ENCODE measurements at regions not wholly inside any gene's neighbourhood (a gene's known extent, or its start where the extent isn't known, plus 50 kb on each side); places are given as distances from the start of the nearest gene placed in this dataset.

DNA sequence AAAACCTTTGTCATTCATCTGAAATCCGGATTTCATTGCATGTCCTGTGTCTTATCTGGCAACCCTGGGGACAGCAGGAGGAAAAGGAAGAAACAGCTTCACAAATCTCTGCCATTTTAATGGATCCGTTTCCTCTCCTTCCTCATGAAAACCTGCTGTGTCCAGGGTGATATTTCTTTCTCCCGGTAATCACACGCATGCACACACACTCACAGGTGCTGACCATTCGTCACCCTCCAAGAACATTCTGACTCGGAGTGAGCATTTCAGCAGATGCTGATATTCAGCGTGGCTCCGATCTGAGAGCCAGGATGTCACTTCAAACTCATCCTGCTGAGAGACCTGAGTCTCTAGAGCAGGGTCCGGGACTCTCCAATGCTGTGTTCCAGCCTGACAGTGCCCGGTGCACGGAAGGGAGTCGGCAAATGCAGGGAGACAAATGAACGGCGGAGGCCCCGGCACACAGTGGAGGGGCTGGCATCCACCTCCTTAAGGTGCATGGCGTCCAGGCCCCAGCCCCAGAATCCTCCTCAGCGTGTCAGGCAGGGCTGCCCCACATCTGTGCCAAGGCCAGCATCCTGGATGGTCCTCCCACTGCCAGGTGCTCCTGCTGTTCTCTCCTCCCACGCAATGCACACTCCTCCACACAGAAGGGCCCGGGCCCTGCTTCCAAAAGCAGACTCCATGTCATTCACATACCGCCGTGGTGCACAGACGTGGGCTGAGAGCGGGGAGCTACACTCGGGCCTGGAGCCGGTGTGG, 70.7 kb downstream of the RBFOX3 start:
- no peak for DNase-seq (ENCODE audit: low read depth in 4 of 4, low spot score in 1 of 4)

DNA sequence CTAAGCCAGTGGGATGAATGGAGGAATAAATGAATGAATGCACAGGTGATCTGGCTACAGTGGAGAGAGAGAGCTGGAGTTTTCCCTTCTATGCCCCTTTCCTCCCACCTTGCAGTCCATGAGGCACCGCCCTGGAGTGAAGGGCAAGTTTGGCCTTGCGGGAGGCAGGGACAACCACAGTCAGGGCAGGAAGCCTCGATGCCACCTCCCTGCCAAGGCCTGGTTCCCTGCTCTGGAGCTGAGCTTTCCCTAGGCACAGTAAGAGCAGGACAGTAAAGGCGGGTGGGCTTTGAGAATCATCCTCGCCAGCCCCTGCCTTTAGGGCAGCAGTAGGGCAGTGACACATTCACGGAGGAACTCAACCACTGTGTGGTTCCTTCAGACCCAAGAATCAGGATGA, 72.6 kb downstream of the RBFOX3 start:
- DNase-seq (ENCODE audit: low read depth in 4 of 4, low spot score in 1 of 4), result no peak

DNA sequence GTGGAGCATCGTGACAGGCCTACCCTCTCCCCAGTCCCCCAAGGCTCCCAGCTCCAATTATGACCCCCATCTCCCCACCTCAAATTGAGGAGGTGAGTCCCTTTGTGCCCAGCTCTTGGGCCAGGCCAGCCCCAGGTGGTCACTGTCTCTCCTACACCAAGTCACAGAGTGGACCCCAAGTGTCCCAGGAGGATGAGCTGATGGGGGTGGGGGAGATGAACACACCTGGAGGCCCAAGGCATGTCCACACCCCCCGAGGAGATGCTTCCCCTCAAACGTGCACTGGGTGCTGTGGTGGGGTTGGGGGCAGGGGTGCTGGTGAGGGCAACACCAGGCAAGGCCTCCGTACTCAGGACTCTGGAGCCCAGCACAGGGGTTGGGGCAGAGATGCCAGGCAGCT, 73.2 kb downstream of the RBFOX3 start:
- no peak for DNase-seq (ENCODE audit: low read depth in 4 of 4, low spot score in 1 of 4)

DNA sequence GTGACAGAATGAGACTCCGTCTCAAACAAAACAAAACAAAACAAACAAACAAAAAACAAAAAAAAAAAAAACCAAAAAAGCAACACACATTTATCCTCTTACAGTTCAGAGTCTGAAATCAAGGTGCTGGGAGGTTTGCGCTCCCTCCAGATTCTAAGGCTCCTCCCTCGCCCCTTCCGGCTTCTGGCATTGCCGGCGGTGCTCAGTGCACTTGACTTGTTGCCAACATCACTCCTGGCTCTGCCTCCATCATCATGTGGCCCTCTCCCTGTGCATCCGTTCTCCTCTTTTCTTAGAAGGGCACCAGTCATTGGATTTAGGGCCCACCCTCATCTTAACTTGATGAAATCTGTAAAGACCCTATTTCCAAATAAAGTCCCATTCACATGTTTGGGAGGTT, 73.8 kb downstream of the RBFOX3 start:
- no peak for DNase-seq (ENCODE audit: low read depth in 4 of 4, low spot score in 1 of 4)

DNA sequence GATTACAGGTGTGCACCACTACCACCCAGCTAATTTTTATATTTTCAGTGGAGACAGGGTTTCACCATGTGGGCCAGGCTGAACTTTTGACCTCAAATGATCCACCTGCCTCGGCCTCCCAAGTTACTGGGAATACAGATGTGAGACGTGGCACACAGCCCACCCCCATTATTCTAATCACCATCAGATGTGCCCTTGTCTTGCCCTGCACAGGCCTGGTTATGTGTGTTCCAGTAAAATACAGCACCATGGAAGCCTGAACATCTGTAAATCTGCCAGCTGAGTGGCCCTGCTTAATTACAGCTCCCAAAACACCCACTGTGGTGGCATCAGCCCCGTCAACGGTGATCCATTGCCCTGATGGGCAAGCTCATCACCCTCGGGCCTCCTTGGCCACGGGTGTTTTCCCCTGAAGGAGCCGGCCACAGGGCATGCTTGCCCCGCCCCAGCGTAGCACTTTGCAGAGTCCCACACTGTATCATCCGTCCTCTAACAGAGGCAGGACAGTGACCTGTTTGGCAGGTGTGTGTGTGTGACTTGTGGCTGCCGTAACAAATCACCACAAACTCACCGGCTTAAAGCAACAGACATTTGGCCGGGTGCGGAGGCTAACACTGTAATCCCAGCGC, 74.5 kb downstream of the RBFOX3 start:
- DNase-seq (ENCODE audit: low read depth in 4 of 4, low spot score in 1 of 4), result no peak

DNA sequence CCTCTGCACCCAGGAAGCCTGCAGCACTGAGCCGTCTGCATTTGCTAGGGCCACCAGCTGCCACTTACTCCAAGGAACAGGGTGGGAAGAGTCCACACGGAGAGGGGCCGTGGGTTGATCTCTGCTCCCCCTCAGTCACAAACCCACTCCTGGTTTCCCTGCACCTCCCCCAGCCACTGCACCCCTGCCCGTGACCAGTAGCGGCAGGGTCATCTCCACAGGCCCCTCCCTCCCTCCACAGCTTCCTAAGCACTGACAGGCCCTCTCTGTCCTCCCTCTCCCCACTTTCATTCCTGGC, 75.2 kb downstream of the RBFOX3 start:
- no peak for DNase-seq (ENCODE audit: low read depth in 4 of 4, low spot score in 1 of 4)

DNA sequence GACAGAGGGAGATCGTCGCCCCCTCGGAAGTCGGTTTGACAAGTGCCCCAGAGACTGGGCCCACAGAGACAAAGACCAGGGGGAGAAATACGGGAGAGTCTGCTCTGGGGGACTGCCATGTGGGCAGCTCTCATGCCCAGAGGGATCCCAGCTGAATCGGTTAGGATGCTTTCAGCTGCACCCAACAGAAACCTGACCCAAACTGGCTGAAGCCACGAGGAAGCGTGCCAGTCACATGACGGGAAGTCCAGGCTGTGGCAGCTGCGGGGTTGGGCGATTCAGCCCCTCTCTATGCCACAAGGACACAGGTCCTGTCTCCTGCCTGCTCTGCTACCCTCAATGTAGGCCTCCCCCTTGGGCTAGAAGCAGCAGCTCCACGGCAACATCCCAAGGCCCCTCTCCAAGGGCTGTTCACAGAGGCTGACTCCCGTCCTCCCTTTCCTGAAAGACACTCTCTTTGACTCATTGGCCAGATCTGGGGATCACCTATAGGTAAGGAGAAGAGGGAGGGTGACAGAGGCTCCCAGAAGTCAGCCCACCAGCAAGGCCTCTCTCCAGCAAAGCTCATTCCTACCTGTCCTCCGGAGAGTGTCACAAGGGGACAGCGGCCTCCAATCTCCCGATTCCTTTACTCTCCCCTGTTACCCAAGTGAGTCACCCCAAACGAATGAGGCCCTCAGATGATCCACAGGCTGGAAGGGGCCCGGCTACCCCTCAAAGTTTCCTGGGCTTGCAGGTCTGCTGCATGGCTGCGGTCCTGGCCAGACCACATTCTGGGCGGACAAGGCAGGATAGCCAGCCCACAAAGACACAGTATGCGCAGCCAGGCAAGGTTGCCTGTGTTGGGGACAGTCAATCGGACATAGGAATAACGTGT, 75.8 kb downstream of the RBFOX3 start:
- DNase-seq (ENCODE audit: low read depth in 4 of 4, low spot score in 1 of 4), result no peak

DNA sequence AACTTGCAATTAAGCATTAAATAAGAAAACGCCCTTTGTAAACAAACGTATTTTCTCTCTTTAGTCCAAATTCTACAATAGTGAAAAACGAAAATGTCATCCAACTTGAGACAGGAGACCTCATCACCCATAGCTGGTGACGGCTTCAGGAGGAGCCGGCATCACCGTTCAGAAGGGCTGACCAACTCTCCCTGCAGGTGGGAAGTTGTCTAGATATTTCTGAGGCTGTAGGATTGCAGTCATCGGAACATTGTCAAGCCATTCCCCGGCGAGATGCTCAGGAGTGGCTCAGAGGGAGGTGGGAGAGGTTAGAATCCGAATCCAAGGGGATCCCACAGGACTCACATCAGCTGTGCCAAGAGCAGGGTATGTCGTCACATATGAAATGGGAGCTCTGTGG, 76.7 kb downstream of the RBFOX3 start:
- DNase-seq (ENCODE audit: low read depth in 4 of 4, low spot score in 1 of 4), result no peak

DNA sequence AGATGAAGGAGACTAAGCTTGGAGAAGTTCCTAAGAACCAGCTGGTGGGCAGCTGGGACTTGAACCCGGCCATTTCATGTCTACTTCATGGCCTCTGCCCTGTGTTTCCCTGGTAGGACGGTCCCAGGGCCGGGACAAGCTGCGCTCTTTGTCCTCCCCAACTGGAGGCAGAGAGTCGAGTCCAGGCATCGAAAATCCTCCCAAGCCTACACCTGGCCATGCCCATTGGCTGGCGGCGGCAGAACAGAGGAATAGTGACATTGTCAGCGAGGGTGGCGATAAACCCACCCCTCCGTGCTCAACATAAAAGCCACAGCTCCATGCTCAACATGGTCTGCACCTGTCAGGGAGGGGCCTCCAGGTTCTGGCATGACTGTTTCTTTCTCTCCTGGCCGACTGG, 77.7 kb downstream of the RBFOX3 start:
- no peak for DNase-seq (ENCODE audit: low read depth in 4 of 4, low spot score in 1 of 4)

DNA sequence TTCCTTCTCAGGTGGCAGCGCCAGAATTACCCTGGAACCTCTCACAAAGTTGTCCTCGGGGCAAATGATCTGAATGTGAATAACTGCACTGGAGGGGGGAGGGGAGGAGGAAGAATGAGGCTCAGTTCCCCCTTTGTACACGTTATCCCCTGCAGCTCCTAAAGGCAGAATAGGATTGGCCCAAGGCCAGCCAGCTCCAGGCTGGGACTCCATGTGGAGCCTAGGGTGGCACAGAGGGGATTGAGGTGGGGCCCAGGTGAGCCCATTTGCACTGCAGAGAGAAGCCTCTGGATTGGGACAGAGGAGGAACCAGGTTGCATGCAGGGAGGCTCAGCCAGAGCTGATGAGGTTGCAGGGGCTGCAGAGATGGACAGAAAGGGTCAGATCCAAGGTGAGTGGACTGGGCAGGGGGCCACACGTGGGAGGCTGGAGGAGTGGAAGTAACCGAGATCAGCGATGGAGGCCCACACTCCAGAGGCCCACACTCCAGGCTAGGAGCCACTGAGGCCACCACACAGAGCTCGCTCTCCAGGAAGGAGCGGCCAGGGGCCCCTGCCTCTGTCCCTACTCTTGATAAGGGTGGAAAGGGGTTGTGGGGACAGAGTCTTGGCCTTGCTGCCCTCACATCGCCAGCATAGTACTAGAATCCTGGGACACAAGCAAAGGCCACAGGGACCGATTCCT, 78.6 kb downstream of the RBFOX3 start:
- DNase-seq (ENCODE audit: low read depth in 4 of 4, low spot score in 1 of 4), result no peak

DNA sequence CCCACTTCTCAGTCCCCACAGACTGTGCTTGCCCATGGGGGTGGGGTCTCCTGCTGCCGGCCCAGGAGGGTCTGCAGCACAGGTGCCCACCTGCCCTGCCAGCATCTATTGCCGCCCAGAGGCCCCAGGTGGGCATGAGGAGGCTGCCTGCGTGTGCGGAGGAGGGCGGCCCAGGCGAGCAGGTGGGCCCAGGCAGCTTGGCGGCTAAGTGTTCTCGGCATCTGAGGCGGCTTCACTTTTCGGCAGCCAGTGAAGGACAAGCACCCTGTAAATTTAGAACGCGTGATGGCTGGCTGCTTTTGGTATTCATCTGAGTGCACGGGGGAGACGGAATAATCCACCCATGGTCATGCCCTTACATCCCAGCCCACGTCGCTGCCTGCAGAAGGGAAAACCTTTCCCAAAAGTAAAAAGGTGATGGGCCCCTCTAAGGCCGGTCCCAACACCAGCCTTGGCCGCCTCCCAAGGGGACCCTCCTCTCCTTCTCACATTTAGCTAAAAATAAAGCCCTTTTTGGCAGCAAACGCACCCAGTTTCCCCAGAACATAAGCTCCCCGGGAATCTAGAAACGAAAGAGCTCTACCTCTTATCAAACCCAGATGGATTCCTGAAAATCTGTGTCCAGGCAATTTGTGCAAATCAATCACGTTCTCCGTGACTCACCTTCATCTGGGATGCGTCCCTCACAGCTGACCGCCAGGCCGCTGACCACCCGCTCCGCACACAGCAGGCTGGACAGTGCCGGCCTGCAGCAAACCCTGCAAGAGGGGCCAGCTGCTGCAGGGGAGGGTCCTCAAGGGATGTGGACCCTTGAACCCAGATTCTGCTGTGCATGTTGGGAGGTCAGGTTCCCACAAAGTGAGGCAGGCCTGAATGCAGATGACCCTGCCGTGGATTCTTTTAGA, 79.4 kb downstream of the RBFOX3 start:
- no peak for DNase-seq (ENCODE audit: low read depth in 4 of 4, low spot score in 1 of 4)

DNA sequence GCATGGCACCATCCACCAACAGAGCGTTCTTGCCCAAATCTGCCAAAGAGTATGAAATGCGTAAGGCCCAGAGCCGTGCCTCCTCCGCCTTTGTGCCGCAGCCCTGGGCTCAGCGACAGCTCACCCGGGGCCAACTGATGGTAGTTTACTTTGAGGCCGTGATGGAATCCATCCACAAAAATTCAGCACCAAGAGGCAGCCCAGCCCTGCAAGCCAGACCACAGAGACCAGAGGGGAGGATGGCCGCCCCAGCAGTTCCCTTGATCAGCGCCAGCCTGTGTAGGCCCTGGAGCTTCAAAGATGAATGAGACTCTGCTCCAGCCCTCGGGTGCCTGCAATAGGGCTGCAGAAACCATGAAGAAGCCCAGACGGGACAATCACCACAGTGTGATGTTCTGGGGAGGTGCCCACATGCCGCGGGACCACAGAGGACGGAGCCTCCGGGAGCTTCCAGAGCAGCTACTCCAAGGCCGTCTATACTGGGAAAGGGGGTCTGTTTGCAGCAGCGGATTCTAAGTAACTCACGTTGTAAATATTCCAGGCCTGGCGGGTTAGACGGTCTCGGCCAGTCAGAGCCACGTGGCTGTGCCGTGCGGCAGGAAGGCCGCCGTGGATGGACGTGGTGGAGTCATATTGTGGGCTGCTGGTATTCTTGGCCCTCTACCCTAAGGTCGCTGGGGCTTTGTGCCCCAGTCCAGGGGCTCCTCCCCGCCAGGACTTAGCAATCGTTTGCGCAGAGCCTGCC, 80.3 kb downstream of the RBFOX3 start:
- DNase-seq (ENCODE audit: low read depth in 4 of 4, low spot score in 1 of 4), result no peak

DNA sequence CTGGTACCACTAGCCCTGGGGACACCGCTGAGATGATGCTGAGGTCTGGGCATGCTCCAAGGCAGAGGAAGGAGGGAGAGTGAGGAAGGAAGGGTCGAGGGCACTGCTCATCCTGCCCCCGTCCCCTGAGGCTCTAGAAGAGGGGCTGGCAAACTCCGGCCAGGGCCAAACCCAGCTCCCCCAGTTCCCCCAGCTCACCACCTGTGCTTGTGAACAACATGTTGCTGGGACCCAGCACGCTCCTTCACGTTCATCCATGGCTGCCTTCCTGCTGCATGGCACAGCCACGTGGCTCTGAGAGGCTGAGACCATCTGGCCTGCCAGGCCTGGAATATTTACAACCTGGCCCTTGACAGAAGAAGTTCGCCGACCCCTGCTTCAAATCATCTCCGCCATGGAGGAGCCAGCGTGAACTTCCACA, 81.2 kb downstream of the RBFOX3 start:
- DNase-seq (ENCODE audit: low read depth in 4 of 4, low spot score in 1 of 4), result no peak

DNA sequence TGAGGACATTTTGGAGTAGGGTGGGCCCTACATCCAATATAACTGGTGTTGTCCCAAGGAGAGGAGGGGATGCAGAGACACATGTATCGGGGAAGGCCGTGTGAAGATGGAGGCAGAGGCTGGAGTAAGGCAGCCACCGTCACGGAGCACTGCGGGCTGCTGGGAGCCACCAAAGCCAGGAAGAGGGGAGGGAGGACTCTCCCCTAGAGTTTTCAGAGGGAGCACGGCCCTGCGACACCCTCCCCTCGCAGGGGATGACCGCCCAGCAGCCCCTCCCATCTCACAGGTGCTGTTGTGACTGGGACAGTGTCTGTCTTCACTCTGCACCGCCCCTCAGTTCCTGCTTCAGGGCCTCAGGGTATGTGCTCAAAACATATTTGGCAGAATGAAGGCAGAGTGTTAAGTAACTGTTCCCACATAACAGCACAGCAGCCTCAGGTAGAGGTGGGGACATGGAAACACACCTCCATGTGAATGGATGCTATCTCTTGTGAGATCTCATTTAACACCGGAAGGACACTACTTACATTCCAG, 82.2 kb downstream of the RBFOX3 start:
- DNase-seq (ENCODE audit: low read depth in 4 of 4, low spot score in 1 of 4), result no peak

DNA sequence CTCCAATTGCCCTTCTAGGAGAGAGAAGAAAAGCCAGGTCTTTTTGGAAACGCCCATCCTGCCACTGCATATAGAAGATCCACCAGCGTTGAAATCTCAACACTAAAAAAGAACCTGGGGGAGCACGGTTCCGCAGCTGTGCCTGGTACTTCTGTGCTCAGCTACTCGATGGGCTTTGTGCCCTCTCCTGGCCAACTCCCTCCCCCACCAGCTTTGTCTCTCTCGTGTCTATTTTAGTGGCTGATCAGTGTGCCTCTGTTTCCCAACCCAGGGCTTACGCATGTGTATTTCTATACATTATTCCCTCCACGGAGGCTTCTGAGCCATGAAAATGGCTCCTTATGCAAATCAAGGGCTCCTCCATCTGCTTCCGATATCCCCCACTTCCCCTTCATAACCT, 83.5 kb downstream of the RBFOX3 start:
- no peak for DNase-seq (ENCODE audit: low read depth in 4 of 4, low spot score in 1 of 4)

DNA sequence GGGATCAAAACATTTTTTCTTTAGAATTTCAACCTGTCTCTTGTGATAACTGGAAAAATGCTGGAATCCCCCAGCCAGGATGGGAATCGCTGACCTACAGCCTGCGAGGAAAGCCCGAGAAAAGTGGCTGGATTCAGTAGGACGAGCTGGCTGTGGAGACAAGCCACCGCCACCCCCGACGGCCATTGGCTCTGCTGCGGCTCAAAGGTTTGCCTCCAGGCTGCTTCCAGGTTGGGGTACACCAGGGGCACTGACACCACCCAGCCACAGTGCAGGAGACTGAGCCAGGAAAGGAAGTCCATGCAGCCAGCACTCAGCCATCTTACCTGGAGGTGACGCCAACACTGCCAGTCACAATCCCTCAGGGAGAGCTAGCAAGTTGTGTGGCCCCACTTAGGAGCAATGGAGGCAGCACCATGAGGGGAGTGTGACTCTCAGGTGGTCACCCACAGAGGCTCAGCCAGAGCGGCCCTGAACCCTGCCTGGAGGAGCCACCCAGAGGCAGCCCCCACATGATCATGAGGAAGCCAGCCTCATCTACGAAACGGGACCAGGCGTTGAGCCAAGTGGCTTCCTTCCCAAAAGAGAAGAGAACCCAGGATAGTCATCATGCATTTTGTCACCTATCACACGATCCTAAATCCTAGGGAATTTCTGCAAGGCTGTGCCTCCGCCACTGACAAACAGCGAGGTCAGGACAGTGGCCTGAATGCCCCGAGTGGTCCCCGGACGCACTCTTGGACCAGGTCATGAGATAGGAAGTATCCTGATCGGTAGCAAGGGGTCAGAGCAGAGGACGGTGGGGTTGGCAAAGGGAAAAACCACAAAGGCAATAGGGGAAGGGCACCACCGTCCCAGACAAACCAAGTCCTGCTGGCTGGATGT, 84.8 kb downstream of the RBFOX3 start:
- no peak for DNase-seq (ENCODE audit: low read depth in 4 of 4, low spot score in 1 of 4)

DNA sequence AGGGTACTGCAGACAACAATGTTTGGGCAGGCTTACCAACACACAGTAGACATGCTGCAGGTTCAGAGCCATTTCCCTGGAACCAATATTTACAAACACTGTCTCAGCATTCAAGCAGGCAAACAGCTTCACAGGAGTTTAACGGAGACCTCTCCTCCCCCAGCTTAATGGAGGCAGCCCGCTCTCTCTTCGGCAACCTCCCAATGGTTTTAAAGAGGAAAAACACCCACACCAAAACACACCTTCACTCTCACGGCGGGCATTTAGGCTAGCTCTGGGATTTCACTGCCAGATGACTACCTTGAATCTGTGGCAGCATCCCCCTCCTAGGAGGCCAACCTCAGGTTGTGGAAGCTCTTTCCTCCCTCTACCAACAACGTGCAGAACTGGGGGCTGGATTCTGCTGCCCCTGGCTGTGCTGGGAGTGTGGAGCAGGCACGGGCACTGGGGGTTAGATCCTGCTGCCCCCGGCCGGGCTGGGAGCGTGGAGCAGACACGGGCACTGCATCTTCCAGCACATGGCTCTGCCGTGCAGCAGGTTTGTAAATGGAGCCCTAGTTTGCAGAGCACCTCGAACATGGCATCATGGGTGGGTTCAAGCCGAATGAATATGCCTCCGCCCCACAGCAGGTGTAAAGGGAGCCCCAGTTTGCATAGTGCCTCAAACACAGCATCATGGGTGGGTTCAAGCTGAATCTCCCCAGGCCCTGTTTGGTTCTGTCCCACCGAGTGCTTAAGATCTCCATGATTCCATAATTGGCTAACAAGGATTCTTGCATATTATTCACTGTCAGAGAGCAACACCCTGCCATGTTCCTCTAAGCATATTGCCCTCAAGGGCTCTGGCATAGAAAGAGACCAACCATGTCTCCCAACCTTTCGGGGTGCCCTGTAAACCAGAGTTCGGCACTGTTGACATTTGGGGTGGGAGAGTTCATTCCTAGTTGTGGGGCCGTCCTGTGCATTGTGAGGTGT, 86.4 kb downstream of the RBFOX3 start:
- DNase-seq (ENCODE audit: low read depth in 4 of 4, low spot score in 1 of 4), result no peak

DNA sequence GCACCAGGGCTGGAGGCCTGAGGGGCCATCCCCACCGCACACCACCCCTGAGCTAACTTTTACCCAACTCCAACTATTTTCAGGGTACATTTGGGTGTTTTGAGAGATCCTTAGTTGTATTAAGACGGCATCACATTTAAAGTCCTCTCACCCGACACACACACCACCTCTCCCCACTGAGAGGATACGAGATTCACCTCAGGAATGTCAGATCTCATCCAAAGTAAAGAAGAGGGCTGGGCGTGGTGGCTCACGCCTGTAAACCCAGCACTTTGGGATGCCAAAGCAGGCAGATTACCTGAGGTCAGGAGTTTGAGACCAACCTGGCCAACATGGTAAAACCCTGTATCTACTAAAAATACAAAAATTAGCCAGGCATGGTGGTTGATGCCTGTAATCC, 88.4 kb downstream of the RBFOX3 start:
- no peak for DNase-seq (ENCODE audit: low read depth in 4 of 4, low spot score in 1 of 4)
